SJCRH30 (cell line): ENCODE measurements at regions not wholly inside any gene's neighbourhood (a gene's known extent, or its start where the extent isn't known, plus 50 kb on each side); places are given as distances from the start of the nearest gene placed in this dataset.
A peak's percentile ranks its signal among the peaks of the same experiment; 100 is the strongest.
"Not testable (repeated sequence)": the region's sequence is repeated elsewhere in the genome, so short reads cannot be mapped to it uniquely, and the experiment has no call there.

Source experiments
- DNase-seq, 2 experiments: peaks; one replicate each; pipeline ENCODE4 v3.0.0-alpha.2; 2015 to 2020
- H3K27ac ChIP-seq: fragments of 250-450 bp; sonication (Bioruptor Pico); 2 replicates; pipeline ENCODE4 v1.5.1; 2020; ENCODE audit warnings: mild to moderate bottlenecking, moderate library complexity
- H3K27me3 ChIP-seq: fragments of 250-450 bp; sonication (Bioruptor Pico); 2 replicates; pipeline ENCODE4 v1.5.1; 2020; ENCODE audit warnings: mild to moderate bottlenecking, moderate library complexity
- H3K36me3 ChIP-seq: fragments of 250-450 bp; sonication (Bioruptor Pico); 2 replicates; pipeline ENCODE4 v1.5.1; 2020; ENCODE audit warnings: mild to moderate bottlenecking, moderate library complexity
- H3K4me1 ChIP-seq: fragments of 250-450 bp; sonication (Bioruptor Pico); 2 replicates; pipeline ENCODE4 v1.5.1; 2020; ENCODE audit warnings: mild to moderate bottlenecking, moderate library complexity
- H3K4me3 ChIP-seq: fragments of 250-450 bp; sonication (Bioruptor Pico); 2 replicates; pipeline ENCODE4 v1.5.1; 2020; ENCODE audit warnings: mild to moderate bottlenecking, moderate library complexity
- H3K9me3 ChIP-seq: fragments of 250-450 bp; sonication (Bioruptor Pico); replicated peaks from 2 replicates; pipeline ENCODE4 v1.5.1; 2020; ENCODE audit warnings: mild to moderate bottlenecking, moderate library complexity

- Histone ChIP-seq H3K27me3 (no peaks in the 10 kb centered on the region), H3K9me3 (no peaks in the 10 kb centered on the region), H3K4me3 (no peak overlapping the region), H3K27ac (no peak overlapping the region), H3K4me1 (no peaks in the 10 kb centered on the region), H3K36me3 (no peaks in the 10 kb centered on the region)
- no peak for DNase-seq
Observed at GRCh38 chr4:173091362-173091761, 77.2 kb upstream of the GALNT7 start.

GRCh38 chr4:173091958-173092357 lies 76.7 kb upstream of the GALNT7 start:
- no peak overlapping the region for H3K27ac ChIP-seq
- DNase-seq: no peak
- H3K27me3 ChIP-seq: no peaks in the 10 kb centered on the region
- H3K9me3 ChIP-seq: no peaks in the 10 kb centered on the region
- no peaks in the 10 kb centered on the region for H3K4me1 ChIP-seq
- H3K36me3 ChIP-seq: no peaks in the 10 kb centered on the region
- no peak overlapping the region for H3K4me3 ChIP-seq

- Histone ChIP-seq H3K4me3 (no peak overlapping the region), H3K27me3 (no peaks in the 10 kb centered on the region), H3K4me1 (no peaks in the 10 kb centered on the region), H3K36me3 (no peaks in the 10 kb centered on the region), H3K9me3 (no peaks in the 10 kb centered on the region), H3K27ac (no peak overlapping the region)
- DNase-seq: no peak
Observed at GRCh38 chr4:173093361-173093760, 75.2 kb upstream of the GALNT7 start.

GRCh38 chr4:173094739-173095421 lies 73.7 kb upstream of the GALNT7 start:
- Histone ChIP-seq H3K27me3 (no peaks in the 10 kb centered on the region), H3K4me1 (no peaks in the 10 kb centered on the region), H3K9me3 (no peaks in the 10 kb centered on the region), H3K4me3 (no peak overlapping the region), H3K27ac (no peak overlapping the region), H3K36me3 (no peaks in the 10 kb centered on the region)
- DNase-seq: peak in 1 of 2 experiments; percentile 8

GRCh38 chr4:173099447-173099846 lies 69.2 kb upstream of the GALNT7 start:
- H3K4me1 ChIP-seq, H3K9me3 ChIP-seq, DNase-seq, H3K36me3 ChIP-seq, H3K4me3 ChIP-seq, H3K27me3 ChIP-seq, H3K27ac ChIP-seq: not testable (repeated sequence)

- Histone ChIP-seq H3K36me3 (no peaks in the 10 kb centered on the region), H3K27ac (no peak overlapping the region), H3K9me3 (no peaks in the 10 kb centered on the region), H3K4me1 (no peaks in the 10 kb centered on the region), H3K4me3 (no peak overlapping the region), H3K27me3 (no peaks in the 10 kb centered on the region)
- no peak for DNase-seq
Observed at GRCh38 chr4:173111031-173111430, 57.6 kb upstream of the GALNT7 start.

DNA sequence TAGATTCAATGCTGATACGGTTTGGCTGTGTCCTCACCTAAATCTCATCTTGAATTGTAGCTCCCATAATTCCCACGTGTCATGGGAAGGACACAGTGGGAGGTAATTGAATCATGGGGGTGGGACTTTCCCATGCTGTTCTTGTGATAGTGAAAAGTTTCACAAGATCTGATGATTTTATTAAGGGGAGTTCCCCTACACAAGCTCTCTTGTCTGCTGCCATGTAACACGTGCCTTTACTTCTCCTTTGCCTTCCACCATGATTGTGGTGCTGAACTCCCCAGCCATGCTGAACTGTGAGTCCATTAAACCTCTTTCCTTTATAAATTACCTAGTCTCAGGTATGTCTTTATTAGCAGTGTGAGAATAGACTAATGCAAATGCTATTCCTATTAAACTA lies 51.2 kb upstream of the GALNT7 start:
- not testable (repeated sequence) for H3K9me3 ChIP-seq, H3K27me3 ChIP-seq, H3K27ac ChIP-seq, H3K4me3 ChIP-seq, DNase-seq, H3K36me3 ChIP-seq, H3K4me1 ChIP-seq
